DND-41 (cell line): ENCODE measurements at regions not wholly inside any gene's neighbourhood (a gene's known extent, or its start where the extent isn't known, plus 50 kb on each side); places are given as distances from the start of the nearest gene placed in this dataset.

Source experiments
- ATAC-seq: fragments of 200-7000 bp; cut with Tn5 transposase; 3 replicates; pipeline ENCODE4 v1.9.1; 2021; ENCODE audit warnings: low read depth; ENCODE audit not compliant: insufficient read depth
- DNase-seq: peaks from one replicate; pipeline ENCODE4 v3.0.0-alpha.2; 2020
- H2AFZ ChIP-seq: 2 replicates; pipeline ENCODE4 v1.6.0; 2012; ENCODE audit warnings: low read depth, low read length
- H3K27ac ChIP-seq: 2 replicates; pipeline ENCODE4 v1.5.1; 2012; ENCODE audit warnings: low read length, inconsistent platforms
- H3K27me3 ChIP-seq: fragments of 200-600 bp; sonication (generic); 2 replicates; pipeline ENCODE4 v1.6.0; 2012; ENCODE audit warnings: low read length, mild to moderate bottlenecking, inconsistent platforms; ENCODE audit not compliant: insufficient read depth, poor library complexity
- H3K36me3 ChIP-seq: 2 replicates; pipeline ENCODE4 v1.5.1; 2012; ENCODE audit warnings: low read length, inconsistent platforms; ENCODE audit not compliant: insufficient read depth
- H3K4me1 ChIP-seq: 2 replicates; pipeline ENCODE4 v1.5.1; 2012; ENCODE audit warnings: mild to moderate bottlenecking, low read length; ENCODE audit not compliant: insufficient read depth
- H3K4me2 ChIP-seq: 2 replicates; pipeline ENCODE4 v1.6.0; 2012; ENCODE audit warnings: mild to moderate bottlenecking, moderate library complexity, low read length, inconsistent platforms; ENCODE audit not compliant: insufficient read depth
- H3K4me3 ChIP-seq, 2 experiments: fragments of 200-600 bp in 1 of 2; shearing (Covaris generic) in 1 of 2; 2 replicates each; pipeline ENCODE4 v1.5.1; 2012 to 2016; ENCODE audit warnings: inconsistent platforms in 2 of 2, low read length in 2 of 2, mild to moderate bottlenecking in 2 of 2, low read depth in 1 of 2, moderate library complexity in 1 of 2
- H3K79me2 ChIP-seq: 2 replicates; pipeline ENCODE4 v1.6.0; 2012; ENCODE audit warnings: low read length, inconsistent platforms; ENCODE audit not compliant: insufficient read depth
- H3K9ac ChIP-seq: 2 replicates; pipeline ENCODE4 v1.6.0; 2012; ENCODE audit warnings: low read depth, mild to moderate bottlenecking, inconsistent platforms, low read length, moderate library complexity
- H3K9me3 ChIP-seq: 2 replicates; pipeline ENCODE4 v1.5.1; 2012; ENCODE audit warnings: low read length, moderate library complexity, mild to moderate bottlenecking, inconsistent platforms; ENCODE audit not compliant: insufficient read depth, severe bottlenecking
- H4K20me1 ChIP-seq: 2 replicates; pipeline ENCODE4 v1.6.0; 2012; ENCODE audit warnings: low read length; ENCODE audit not compliant: insufficient read depth
- CTCF ChIP-seq: IDR thresholded peaks from 2 replicates; pipeline ENCODE4 v1.5.1; 2012; ENCODE audit warnings: borderline replicate concordance, low read length, moderate library complexity, mild to moderate bottlenecking; ENCODE audit not compliant: poor library complexity, severe bottlenecking; ENCODE audit errors: extremely low read depth
- EZH2 ChIP-seq: IDR thresholded peaks from 3 replicates; pipeline ENCODE4 v1.6.1; 2012; ENCODE audit warnings: borderline replicate concordance, low read depth, mild to moderate bottlenecking, moderate library complexity, low read length, inconsistent platforms; ENCODE audit not compliant: severe bottlenecking

GRCh38 chrX:39249999-39250398, 448.7 kb downstream of the MID1IP1 start:
- no peak for TF ChIP-seq EZH2
- TF ChIP-seq CTCF, result no peak
- Histone ChIP-seq H3K27ac (no peak overlapping the region), H3K27me3 (no peaks in the 10 kb centered on the region), H2AFZ (no peak overlapping the region), H3K4me1 (no peaks in the 10 kb centered on the region), H3K4me2 (no peak overlapping the region), H3K36me3 (no peaks in the 10 kb centered on the region), H3K4me3 (no peak overlapping the region), H4K20me1 (no peaks in the 10 kb centered on the region), H3K9me3 (no peaks in the 10 kb centered on the region), H3K9ac (no peak overlapping the region), H3K79me2 (no peaks in the 10 kb centered on the region)
- DNase-seq, result no peak
- no peak for ATAC-seq

GRCh38 chrX:39251995-39252394, 450.7 kb downstream of the MID1IP1 start:
- Histone ChIP-seq H3K27me3 (no peaks in the 10 kb centered on the region), H2AFZ (no peak overlapping the region), H3K4me3 (no peak overlapping the region), H3K79me2 (no peaks in the 10 kb centered on the region), H3K4me1 (no peaks in the 10 kb centered on the region), H4K20me1 (no peaks in the 10 kb centered on the region), H3K9me3 (no peaks in the 10 kb centered on the region), H3K36me3 (no peaks in the 10 kb centered on the region), H3K4me2 (no peak overlapping the region), H3K27ac (no peak overlapping the region), H3K9ac (no peak overlapping the region)
- DNase-seq (no peak), ATAC-seq (no peak)
- TF ChIP-seq CTCF, result no peak

GRCh38 chrX:39253551-39253950, 452.3 kb downstream of the MID1IP1 start:
- H3K36me3 ChIP-seq, result no peaks in the 10 kb centered on the region
- no peak overlapping the region for H3K27ac ChIP-seq
- H3K79me2 ChIP-seq, result no peaks in the 10 kb centered on the region
- H4K20me1 ChIP-seq, result no peaks in the 10 kb centered on the region
- no peak for DNase-seq
- no peak overlapping the region for H3K4me3 ChIP-seq
- TF ChIP-seq EZH2 (no peak), CTCF (no peak)
- H3K4me1 ChIP-seq, result no peaks in the 10 kb centered on the region
- H3K9me3 ChIP-seq, result no peaks in the 10 kb centered on the region
- ATAC-seq, result no peak
- no peak overlapping the region for H2AFZ ChIP-seq
- no peak overlapping the region for H3K9ac ChIP-seq
- no peaks in the 10 kb centered on the region for H3K27me3 ChIP-seq
- H3K4me2 ChIP-seq, result no peak overlapping the region

- Histone ChIP-seq H3K9ac (no peak overlapping the region), H3K27ac (no peak overlapping the region), H3K4me1 (no peaks in the 10 kb centered on the region), H3K4me2 (no peak overlapping the region), H3K27me3 (no peaks in the 10 kb centered on the region), H3K36me3 (no peaks in the 10 kb centered on the region), H3K9me3 (no peaks in the 10 kb centered on the region), H2AFZ (no peak overlapping the region), H3K79me2 (no peaks in the 10 kb centered on the region), H4K20me1 (no peaks in the 10 kb centered on the region), H3K4me3 (no peak overlapping the region)
- DNase-seq (no peak), ATAC-seq (no peak)
- no peak for TF ChIP-seq EZH2
Measured at GRCh38 chrX:39258331-39258730, 457.1 kb downstream of the MID1IP1 start.
